Panc1 (cell line): ENCODE measurements at regions not wholly inside any gene's neighbourhood (a gene's known extent, or its start where the extent isn't known, plus 50 kb on each side); places are given as distances from the start of the nearest gene placed in this dataset.

Experiments used
- ATAC-seq: fragments of 200-7000 bp; cut with Tn5 transposase; 2 replicates; pipeline ENCODE4 v1.9.1; 2020; ENCODE audit warnings: mild to moderate bottlenecking, moderate library complexity
- BruUV-seq: library from RNA; stranded (reverse); fragments of 400-500 nt; replicated peaks from 2 replicates; lab custom pipeline; 2021; lab: Mats Ljungman, UMichigan
- CTCF ChIA-PET: fragments of 300-600 bp; sonication (Branson Sonifier 250); formaldehyde crosslinking; loops from one replicate; lab custom pipeline; 2022; ENCODE audit warnings: antibody characterized with exemption; lab: Charles Lee
- POLR2A ChIA-PET: fragments of 300-600 bp; sonication (Branson Sonifier 250); formaldehyde crosslinking; loops from one replicate; lab custom pipeline; 2022; ENCODE audit warnings: antibody characterized with exemption; lab: Charles Lee
- DNase-seq: peaks from one replicate; pipeline ENCODE4 v3.0.0-alpha.2; 2010; ENCODE audit warnings: low read depth, low spot score
- H3K27ac ChIP-seq: 2 replicates; pipeline ENCODE4 v1.5.1; 2011; ENCODE audit warnings: mild to moderate bottlenecking, low read length, inconsistent platforms
- H3K27me3 ChIP-seq: fragments of 200-500 bp; sonication (Bioruptor generic); 2 replicates; pipeline ENCODE4 v1.6.0; 2014; ENCODE audit warnings: low read length, inconsistent platforms; ENCODE audit not compliant: control insufficient read depth, insufficient read depth
- H3K36me3 ChIP-seq: fragments of 200-500 bp; sonication (Bioruptor generic); 2 replicates; pipeline ENCODE4 v1.5.1; 2014; ENCODE audit warnings: inconsistent platforms, mild to moderate bottlenecking, low read length, moderate library complexity; ENCODE audit not compliant: control insufficient read depth, insufficient read depth
- H3K4me1 ChIP-seq: 2 replicates; pipeline ENCODE4 v1.5.1; 2011; ENCODE audit warnings: inconsistent platforms, mild to moderate bottlenecking, low read length, moderate library complexity; ENCODE audit not compliant: control insufficient read depth, insufficient read depth
- H3K4me3 ChIP-seq, 2 experiments: 2 replicates each; pipeline ENCODE4 v1.5.1; 2011 to 2012; ENCODE audit warnings: low read depth in 2 of 2, low read length in 2 of 2, mild to moderate bottlenecking in 2 of 2, inconsistent platforms in 1 of 2, moderate library complexity in 1 of 2
- H3K9me3 ChIP-seq: fragments of 200-500 bp; sonication (Bioruptor generic); 2 replicates; pipeline ENCODE4 v1.5.1; 2014; ENCODE audit warnings: low read depth, mild to moderate bottlenecking, inconsistent platforms, low read length, moderate library complexity; ENCODE audit not compliant: control insufficient read depth, insufficient read depth
- CTCF ChIP-seq: fragments of 450-650 bp; IDR thresholded peaks from 2 replicates; pipeline ENCODE4 v1.5.1; 2017; ENCODE audit warnings: mild to moderate bottlenecking
- POLR2AphosphoS5 ChIP-seq: IDR thresholded peaks from 2 replicates; pipeline ENCODE4 v1.6.1; 2012; ENCODE audit warnings: mild to moderate bottlenecking, low read depth, low read length, moderate library complexity
- REST ChIP-seq, 2 experiments: IDR thresholded peaks; 2 replicates each; pipeline ENCODE4 v1.6.1; 2011 to 2012; ENCODE audit warnings: low read depth in 2 of 2, control low read depth in 1 of 2, low read length in 1 of 2, mild to moderate bottlenecking in 1 of 2, moderate library complexity in 1 of 2; ENCODE audit not compliant: insufficient read depth in 1 of 2
- SIN3A ChIP-seq: IDR thresholded peaks from 2 replicates; pipeline ENCODE4 v1.6.1; 2012; ENCODE audit warnings: low read depth, mild to moderate bottlenecking, low read length, moderate library complexity, borderline replicate concordance; ENCODE audit not compliant: insufficient read depth
- TCF7L2 ChIP-seq: IDR thresholded peaks from 2 replicates; pipeline ENCODE4 v1.6.1; 2011; ENCODE audit warnings: mild to moderate bottlenecking, low read depth, low read length, inconsistent platforms
- in situ Hi-C: cut with HindIII; loops from 2 replicates; pipeline ENCODE4 v1.10.0; 2016; ENCODE audit warnings: low sequenced_read_pairs, low pct_unique_long_range_greater_than_20kb
- intact Hi-C: fragments of 100-400 bp; cut with micrococcal nuclease; formaldehyde crosslinking; loops from one replicate; pipeline ENCODE4 v1.10.0; 2022; ENCODE audit not compliant: unreplicated experiment

- intact Hi-C loops (no loop called here), in situ Hi-C loops (no loop called here)
- Histone ChIP-seq H3K36me3 (no peaks in the 10 kb centered on the region), H3K4me3 (no peak overlapping the region), H3K9me3 (no peaks in the 10 kb centered on the region), H3K27me3 (no peaks in the 10 kb centered on the region), H3K27ac (no peak overlapping the region), H3K4me1 (no peaks in the 10 kb centered on the region)
- ChIA-PET CTCF (no interaction called here), POLR2A (no interaction called here)
- no peak for DNase-seq
- no TSS peak for BruUV-seq
- no peak for TF ChIP-seq CTCF
- TF ChIP-seq TCF7L2: no peak
- TF ChIP-seq REST (IDR thresholded peaks at IDR 0.05; ENCODE audit: insufficient read depth in 1 of 2, low read depth in 2 of 2, low read length in 1 of 2): no peak
- no peak for TF ChIP-seq SIN3A
- no peak for TF ChIP-seq POLR2AphosphoS5
- no peak for ATAC-seq
These were observed 488.4 kb upstream of the MMS22L start for GRCh38 chr6:97771372-97771771.

DNA sequence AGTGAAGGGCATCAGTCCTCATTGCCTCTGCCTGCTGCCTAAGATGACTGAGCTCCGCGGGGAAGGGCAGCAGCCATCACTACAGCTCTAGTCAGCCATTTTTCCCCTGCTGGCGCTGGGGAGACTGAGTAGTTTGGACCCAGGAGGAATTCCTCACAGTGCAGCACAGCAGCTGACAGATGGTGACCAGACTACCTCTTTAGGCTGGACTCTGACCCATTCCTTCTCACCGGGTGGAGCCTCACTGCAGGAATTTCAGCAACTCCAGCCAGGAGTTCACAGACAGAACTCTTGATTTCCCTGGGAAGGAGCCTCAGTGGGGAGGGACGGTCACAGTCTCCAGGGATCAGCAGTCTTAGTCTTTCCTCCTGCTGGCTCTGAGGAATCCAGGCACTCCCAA, 492.0 kb upstream of the MMS22L start:
- DNase-seq (no peak), ATAC-seq (no peak)
- no peaks in the 10 kb centered on the region for H3K27me3 ChIP-seq
- POLR2A ChIA-PET: interaction anchor here (0.6 kb wide), 1 partner anchor 921 kb away, joined by 3 read pairs; no protein-coding TSS in a partner anchor
- TF ChIP-seq CTCF (no peak), REST (IDR thresholded peaks at IDR 0.05; ENCODE audit: insufficient read depth in 1 of 2, low read depth in 2 of 2, low read length in 1 of 2) (no peak), TCF7L2 (no peak), POLR2AphosphoS5 (no peak), SIN3A (no peak)
- intact Hi-C loops (no loop called here), in situ Hi-C loops (no loop called here)
- no peaks in the 10 kb centered on the region for H3K4me1 ChIP-seq
- no peaks in the 10 kb centered on the region for H3K9me3 ChIP-seq
- no peak overlapping the region for H3K27ac ChIP-seq
- BruUV-seq: no TSS peak
- H3K4me3 ChIP-seq: no peak overlapping the region
- H3K36me3 ChIP-seq: no peaks in the 10 kb centered on the region
- CTCF ChIA-PET: no interaction called here
